ENCODE measurements at regions not wholly inside any gene's neighbourhood (a gene's known extent, or its start where the extent isn't known, plus 50 kb on each side); places are given as distances from the start of the nearest gene placed in this dataset.

- DNase-seq (ENCODE audit: low read depth in 2 of 2), result no peak
Measured at GRCh38 chr9:86830356-86830755, 117.0 kb downstream of the GAS1 start.

- DNase-seq (ENCODE audit: low read depth in 2 of 2), result no peak
Measured at GRCh38 chr9:86829496-86830046, 117.7 kb downstream of the GAS1 start.

GRCh38 chr9:86828631-86829030 lies 118.7 kb downstream of the GAS1 start:
- no peak for DNase-seq (ENCODE audit: low read depth in 2 of 2)

DNA sequence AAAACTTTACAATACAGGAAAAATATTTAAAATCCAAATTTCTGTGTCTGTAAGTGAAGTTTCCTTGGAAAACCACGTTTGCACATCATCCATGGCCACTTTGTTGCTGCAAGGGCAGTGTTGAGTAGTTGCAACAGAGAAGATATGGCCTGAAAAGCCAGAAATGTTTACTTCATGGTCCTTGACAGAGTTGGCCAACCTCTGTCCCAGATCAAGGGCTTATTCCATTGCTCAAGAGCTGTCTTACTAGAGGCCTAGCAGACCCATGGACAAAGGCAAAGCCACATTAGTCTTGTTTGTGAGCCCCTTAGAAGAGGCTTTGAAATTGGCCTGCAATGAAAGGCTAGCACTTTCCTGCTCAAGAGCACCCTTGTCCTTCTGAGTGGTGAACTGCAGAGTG lies 119.4 kb downstream of the GAS1 start:
- DNase-seq (ENCODE audit: low read depth in 2 of 2), result no peak

- no peak for DNase-seq (ENCODE audit: low read depth in 2 of 2)
Measured at GRCh38 chr9:86825299-86825698, 122.0 kb downstream of the GAS1 start.

- no peak for DNase-seq (ENCODE audit: low read depth in 2 of 2)
Measured at GRCh38 chr9:86822006-86822801, 125.1 kb downstream of the GAS1 start.

DNA sequence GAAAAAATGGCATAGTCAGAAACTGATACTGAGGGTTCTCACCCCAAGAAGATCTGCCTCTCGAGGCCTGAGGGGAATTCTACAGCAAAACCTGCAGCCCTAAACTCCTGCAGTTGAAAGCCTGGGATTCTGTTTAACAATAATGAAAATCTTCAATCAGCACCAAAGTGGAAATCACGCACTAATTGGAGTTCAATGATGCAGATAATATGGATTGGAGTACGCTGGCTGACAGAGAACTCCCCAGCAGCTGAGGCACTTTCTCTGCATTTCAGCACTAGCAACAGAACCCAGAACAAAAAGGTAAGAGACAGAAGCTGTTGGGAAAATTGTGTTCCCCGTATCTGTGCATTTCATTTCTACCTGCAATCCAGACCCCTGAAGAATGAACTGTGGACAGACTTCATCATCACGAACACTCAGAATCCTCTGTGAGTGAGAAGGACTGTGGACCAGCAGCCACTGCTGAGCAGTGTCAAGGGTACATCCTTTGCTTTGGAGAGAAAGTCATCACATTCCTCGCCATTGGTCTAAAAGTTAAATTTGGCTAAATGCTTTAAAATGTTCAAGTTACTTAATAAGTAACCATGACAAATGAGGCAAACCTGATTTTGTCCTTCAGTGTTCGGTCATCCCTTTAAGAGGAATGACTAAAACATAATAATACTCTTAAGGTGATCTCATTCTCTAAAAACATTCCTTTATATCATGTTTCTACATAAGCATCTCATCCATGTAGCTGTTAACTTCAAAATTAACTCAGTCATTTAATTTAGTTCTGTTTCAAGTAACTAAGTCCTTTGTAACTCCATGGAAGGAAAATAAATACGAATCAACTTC lies 126.1 kb downstream of the GAS1 start:
- no peak for DNase-seq (ENCODE audit: low read depth in 2 of 2)

GRCh38 chr9:86819552-86819951 lies 127.8 kb downstream of the GAS1 start:
- no peak for DNase-seq (ENCODE audit: low read depth in 2 of 2)

DNA sequence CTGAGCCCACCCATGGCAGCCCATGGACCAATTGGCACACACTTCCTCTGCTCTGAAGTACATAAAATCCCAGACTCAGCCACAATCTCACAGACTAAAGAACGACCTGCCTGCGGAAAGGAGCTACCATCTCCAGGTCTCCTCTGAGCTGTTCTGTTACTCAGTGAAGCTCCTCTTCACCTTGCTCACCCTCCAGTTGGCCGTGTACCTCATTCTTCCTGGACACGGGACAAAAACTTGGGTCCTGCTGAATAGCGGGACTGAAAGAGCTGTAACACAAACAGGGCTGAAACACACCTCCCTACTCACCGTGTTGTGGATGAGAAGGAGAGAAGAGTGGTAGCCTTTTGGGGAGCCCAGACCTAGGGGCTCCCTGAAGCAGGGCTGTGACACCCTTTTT lies 128.7 kb downstream of the GAS1 start:
- DNase-seq (ENCODE audit: low read depth in 2 of 2), result no peak

DNA sequence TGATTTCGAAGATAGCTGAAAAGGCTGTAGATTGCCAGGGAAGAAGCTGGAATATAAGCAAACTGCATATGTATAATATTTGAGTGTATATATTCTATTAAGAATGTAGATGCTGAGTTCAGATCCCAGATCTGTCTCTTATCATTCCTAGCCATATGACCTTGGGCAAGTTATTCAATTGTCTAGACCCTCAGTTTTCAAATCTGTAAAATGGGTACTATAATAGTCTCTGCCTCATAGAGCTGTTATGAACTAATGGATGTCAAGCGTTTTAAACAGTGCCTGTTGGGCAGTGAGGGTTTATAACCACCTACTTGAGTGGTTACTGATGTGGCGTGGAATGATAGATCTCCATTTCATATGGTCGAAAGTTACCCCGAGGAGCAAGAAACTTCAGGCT lies 130.4 kb downstream of the GAS1 start:
- no peak for DNase-seq (ENCODE audit: low read depth in 2 of 2)

- DNase-seq (ENCODE audit: low read depth in 2 of 2), result no peak
Measured at GRCh38 chr9:86816366-86816765, 130.9 kb downstream of the GAS1 start.

DNA sequence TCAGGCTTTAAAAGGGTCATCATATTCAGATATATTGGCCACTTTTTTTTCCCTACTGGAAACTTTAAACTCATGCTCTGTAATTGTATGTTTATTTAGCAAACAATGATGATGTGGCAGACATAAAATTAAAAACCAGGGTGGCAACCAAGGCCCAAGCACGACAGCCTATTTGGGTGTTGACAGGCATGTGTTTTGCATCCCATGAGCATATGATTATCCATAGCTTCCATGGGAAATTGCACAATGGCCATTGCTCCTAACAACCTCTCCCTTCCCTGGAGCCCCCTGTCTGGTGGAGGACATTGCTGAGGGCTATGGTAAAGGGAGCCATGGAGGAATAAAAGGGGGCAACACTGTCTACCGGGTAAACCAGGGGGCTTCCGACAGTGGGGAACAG lies 134.7 kb downstream of the GAS1 start:
- no peak for DNase-seq (ENCODE audit: low read depth in 2 of 2)

DNA sequence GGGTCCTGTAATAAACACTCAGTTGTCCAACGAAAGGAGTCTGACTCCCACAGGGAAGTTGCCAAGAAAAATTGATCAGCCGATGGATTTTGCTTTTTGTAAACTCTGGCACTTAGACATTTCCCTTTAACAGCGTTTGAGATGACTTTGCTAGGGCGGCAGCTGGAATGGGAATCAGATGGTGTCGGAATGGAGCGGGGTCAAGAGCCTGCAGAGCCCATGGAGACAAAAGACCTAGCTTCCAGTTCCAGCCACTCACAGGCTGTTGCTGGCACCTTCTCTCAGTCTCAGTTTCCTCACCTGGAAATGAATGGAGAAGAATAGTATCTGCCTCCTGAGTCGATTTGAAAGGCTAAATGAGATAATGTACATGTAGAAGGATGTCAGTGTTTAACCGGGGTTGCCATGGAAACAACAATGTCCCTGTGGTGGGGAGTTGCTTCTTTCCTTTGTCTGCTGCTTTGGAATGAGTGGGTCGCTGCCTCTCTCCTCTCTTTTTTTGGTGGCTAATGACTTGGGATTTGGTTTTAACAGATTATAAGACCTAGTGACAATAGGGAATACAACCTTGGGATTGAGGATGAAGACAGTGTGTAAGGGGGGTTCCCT lies 137.4 kb downstream of the GAS1 start:
- DNase-seq (ENCODE audit: low read depth in 2 of 2), result no peak

DNA sequence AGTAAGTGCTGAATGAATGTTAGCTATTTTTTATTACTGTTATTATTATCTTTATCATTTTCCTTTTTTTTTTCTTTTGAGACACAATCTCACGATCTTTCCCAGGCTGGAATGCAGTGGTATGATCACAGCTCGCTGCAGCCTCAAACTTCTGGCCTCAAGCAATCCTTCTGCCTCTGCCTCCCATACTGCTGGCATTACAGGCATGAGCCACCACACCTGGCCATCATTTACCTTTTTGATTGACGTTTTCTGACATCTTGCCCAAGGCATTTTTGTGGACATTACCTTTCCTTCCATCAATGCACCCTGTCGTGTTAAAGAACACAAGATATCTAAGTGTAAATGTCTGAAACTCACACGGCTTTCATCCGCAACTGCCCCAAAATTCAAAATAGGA lies 138.2 kb downstream of the GAS1 start:
- DNase-seq (ENCODE audit: low read depth in 2 of 2), result no peak

DNA sequence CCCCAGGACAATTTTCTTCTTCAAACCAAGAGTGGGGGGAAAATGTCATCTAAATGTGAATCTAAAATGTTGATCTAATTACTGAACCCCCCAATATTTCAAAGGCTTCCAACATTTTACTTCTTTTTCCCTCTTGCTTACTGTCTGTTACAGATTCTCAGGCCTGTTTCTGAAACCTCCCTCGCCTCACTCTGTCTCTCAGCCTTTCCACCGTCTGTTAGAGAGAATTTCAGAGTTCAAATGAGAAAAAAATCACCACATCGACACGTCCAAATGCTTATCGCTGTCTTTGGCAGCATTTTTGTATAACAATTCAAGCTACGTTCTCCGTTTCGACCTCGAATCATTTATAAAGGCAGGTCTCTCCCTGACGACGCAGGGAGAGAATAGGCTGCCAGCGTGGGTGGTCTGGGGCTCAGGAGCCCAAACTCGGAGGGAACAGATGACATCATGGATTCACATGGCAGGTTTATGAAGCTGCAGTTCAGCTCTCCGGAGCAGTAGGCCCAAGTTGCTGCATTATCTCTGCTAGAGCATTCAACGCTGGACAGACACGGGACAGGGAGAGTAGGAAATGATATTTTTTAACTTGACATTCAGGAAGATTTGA lies 139.8 kb downstream of the GAS1 start:
- no peak for DNase-seq (ENCODE audit: low read depth in 2 of 2)

DNA sequence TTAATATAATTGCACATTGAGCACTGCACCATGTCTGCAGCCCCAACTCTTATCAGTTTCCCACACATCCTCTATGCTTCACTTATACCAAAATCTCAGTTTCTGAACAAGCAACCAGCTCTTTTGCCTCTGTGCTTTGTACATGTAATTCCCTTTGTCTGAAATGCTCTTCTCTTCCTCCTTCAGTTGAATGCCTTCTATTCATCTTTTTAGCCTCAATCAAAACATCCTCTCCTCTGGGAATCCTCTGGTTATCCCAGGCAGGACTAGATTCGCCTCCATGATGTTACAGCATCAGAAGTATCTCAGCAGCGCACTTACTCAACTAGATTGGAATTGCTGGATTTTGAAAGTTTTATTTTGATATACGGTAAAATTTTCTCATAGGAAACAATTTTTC lies 143.3 kb downstream of the GAS1 start:
- no peak for DNase-seq (ENCODE audit: low read depth in 2 of 2)

GRCh38 chr9:86802900-86803673 lies 144.2 kb downstream of the GAS1 start:
- DNase-seq (ENCODE audit: low read depth in 2 of 2), result no peak

GRCh38 chr9:86801246-86801645 lies 146.1 kb downstream of the GAS1 start:
- DNase-seq (ENCODE audit: low read depth in 2 of 2), result no peak

DNA sequence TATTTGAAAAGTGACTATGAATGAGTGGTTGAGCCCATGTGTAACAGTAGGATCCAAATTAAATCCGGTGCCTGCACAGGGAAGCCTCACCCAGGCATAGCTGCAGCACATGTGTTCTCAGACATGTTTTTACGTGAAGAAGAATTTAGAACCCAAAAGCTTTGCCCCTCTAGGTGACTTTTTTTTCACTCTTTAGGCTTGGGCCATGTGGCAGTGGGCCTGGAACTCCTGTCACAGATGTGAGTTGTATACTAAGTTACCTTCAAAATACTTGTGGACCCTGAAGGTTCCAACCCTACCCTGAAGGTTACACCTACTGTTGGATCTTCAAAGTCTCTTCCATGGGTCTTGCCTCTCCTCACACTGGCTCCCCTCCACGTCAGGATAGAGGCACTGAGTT lies 146.6 kb downstream of the GAS1 start:
- DNase-seq (ENCODE audit: low read depth in 2 of 2), result no peak

DNA sequence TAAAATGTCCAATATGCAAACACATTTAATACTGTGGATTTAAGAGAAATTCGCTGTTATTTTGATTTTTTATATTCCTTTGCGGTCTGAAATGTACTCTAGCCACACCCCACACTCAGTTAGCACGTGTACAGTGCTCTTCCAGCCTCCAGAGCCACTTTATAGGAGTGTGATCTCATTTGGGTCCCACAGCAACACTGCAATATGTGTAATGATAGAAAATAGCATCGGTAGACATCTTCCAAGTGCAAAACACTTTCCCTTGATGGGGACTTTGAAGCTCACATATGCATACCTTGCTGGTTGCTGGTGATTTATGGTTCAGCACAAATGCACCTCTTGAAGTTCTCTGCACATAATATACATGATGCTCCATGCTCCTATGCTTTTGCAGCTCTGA lies 148.3 kb downstream of the GAS1 start:
- no peak for DNase-seq (ENCODE audit: low read depth in 2 of 2)

DNA sequence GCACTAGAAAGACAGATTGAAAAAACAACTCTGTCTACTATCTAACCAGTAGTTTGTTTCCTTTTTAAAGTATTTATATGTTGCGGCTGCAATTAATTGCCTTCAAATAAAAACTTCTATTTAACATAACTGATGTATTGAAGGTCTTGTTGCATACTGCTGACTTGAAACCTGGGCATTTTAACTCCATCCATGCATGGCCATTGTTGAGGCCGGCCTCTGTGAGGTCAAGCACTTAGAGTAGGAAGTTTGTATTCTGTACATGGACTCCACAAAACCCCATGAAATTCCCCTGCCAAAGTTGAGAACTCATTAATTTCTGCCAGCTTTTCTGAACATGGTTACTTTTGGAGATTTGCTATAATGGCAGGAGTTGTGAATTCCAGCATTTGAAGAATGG lies 150.6 kb downstream of the GAS1 start:
- DNase-seq (ENCODE audit: low read depth in 2 of 2), result no peak
